GM12878 (cell line): ENCODE measurements at regions not wholly inside any gene's neighbourhood (a gene's known extent, or its start where the extent isn't known, plus 50 kb on each side); places are given as distances from the start of the nearest gene placed in this dataset.

Experiments used
- MEF2B ChIP-seq: fragments of 450-650 bp; IDR thresholded peaks from 2 replicates; pipeline ENCODE4 v1.6.1; 2018; ENCODE audit warnings: mild to moderate bottlenecking, moderate library complexity; ENCODE audit not compliant: partially characterized antibody, poor library complexity, severe bottlenecking
- NBN ChIP-seq: fragments of 450-650 bp; IDR thresholded peaks from 2 replicates; pipeline ENCODE4 v1.6.1; 2016
- SIX5 ChIP-seq: IDR thresholded peaks from 2 replicates; pipeline ENCODE4 v1.6.1; 2011; ENCODE audit warnings: mild to moderate bottlenecking, low read depth, low read length, moderate library complexity; ENCODE audit not compliant: severe bottlenecking
- SUPT20H ChIP-seq: IDR thresholded peaks from 2 replicates; pipeline ENCODE4 v1.6.1; 2011; ENCODE audit warnings: low read depth, mild to moderate bottlenecking, low read length, moderate library complexity, borderline replicate concordance; ENCODE audit not compliant: control insufficient read depth
- TF ChIP-seq, protein P1 (sequence below): fragments of 450-650 bp; IDR thresholded peaks from 2 replicates; pipeline ENCODE4 v1.6.1; 2017; ENCODE audit warnings: mild to moderate bottlenecking, moderate library complexity
- TF ChIP-seq, protein P2 (sequence below): IDR thresholded peaks from 2 replicates; pipeline ENCODE4 v1.6.1; 2012; ENCODE audit warnings: improper control_type of control experiment, low read depth, low read length; ENCODE audit not compliant: insufficient replicate concordance
- TF ChIP-seq, protein P3 (sequence below): fragments of 450-650 bp; IDR thresholded peaks from 2 replicates; pipeline ENCODE4 v1.6.1; 2017; ENCODE audit warnings: mild to moderate bottlenecking, low read depth, inconsistent platforms; ENCODE audit not compliant: poor library complexity, severe bottlenecking
- TF ChIP-seq, protein P4 (sequence below): fragments of 450-650 bp; formaldehyde crosslinking; IDR thresholded peaks from 2 replicates; pipeline ENCODE4 v1.5.0; 2022; ENCODE audit warnings: mild to moderate bottlenecking, missing genetic modification characterization
- TF ChIP-seq, protein P5 (sequence below): IDR thresholded peaks from 2 replicates; pipeline ENCODE4 v1.6.1; 2012; ENCODE audit warnings: mild to moderate bottlenecking, low read depth, low read length

DNA sequence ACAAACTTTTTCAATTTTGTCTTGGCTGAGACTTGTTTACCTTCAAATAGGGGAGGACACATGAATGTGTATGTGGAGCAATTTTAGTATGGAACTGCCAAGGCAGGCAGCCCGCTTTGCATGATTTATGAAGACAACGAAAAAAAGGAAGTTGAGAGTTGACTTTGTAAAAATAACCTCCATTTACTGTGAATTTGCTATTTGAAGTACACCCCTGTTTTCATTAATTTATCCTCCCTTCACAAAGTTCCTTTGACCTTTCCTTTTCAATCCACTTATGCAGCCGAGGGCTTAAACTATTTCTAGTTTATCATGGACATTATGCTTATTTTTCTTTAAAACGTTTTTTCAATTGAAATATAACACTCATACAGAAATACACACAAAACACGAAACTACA, 369.6 kb upstream of the CADM1 start (continued):
- TF ChIP-seq, protein P1, sequence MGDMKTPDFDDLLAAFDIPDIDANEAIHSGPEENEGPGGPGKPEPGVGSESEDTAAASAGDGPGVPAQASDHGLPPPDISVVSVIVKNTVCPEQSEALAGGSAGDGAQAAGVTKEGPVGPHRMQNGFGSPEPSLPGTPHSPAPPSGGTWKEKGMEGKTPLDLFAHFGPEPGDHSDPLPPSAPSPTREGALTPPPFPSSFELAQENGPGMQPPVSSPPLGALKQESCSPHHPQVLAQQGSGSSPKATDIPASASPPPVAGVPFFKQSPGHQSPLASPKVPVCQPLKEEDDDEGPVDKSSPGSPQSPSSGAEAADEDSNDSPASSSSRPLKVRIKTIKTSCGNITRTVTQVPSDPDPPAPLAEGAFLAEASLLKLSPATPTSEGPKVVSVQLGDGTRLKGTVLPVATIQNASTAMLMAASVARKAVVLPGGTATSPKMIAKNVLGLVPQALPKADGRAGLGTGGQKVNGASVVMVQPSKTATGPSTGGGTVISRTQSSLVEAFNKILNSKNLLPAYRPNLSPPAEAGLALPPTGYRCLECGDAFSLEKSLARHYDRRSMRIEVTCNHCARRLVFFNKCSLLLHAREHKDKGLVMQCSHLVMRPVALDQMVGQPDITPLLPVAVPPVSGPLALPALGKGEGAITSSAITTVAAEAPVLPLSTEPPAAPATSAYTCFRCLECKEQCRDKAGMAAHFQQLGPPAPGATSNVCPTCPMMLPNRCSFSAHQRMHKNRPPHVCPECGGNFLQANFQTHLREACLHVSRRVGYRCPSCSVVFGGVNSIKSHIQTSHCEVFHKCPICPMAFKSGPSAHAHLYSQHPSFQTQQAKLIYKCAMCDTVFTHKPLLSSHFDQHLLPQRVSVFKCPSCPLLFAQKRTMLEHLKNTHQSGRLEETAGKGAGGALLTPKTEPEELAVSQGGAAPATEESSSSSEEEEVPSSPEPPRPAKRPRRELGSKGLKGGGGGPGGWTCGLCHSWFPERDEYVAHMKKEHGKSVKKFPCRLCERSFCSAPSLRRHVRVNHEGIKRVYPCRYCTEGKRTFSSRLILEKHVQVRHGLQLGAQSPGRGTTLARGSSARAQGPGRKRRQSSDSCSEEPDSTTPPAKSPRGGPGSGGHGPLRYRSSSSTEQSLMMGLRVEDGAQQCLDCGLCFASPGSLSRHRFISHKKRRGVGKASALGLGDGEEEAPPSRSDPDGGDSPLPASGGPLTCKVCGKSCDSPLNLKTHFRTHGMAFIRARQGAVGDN: 0 out of 2 replicates have a peak, but pooled peaks have one; percentile 56
- TF ChIP-seq, protein P2, sequence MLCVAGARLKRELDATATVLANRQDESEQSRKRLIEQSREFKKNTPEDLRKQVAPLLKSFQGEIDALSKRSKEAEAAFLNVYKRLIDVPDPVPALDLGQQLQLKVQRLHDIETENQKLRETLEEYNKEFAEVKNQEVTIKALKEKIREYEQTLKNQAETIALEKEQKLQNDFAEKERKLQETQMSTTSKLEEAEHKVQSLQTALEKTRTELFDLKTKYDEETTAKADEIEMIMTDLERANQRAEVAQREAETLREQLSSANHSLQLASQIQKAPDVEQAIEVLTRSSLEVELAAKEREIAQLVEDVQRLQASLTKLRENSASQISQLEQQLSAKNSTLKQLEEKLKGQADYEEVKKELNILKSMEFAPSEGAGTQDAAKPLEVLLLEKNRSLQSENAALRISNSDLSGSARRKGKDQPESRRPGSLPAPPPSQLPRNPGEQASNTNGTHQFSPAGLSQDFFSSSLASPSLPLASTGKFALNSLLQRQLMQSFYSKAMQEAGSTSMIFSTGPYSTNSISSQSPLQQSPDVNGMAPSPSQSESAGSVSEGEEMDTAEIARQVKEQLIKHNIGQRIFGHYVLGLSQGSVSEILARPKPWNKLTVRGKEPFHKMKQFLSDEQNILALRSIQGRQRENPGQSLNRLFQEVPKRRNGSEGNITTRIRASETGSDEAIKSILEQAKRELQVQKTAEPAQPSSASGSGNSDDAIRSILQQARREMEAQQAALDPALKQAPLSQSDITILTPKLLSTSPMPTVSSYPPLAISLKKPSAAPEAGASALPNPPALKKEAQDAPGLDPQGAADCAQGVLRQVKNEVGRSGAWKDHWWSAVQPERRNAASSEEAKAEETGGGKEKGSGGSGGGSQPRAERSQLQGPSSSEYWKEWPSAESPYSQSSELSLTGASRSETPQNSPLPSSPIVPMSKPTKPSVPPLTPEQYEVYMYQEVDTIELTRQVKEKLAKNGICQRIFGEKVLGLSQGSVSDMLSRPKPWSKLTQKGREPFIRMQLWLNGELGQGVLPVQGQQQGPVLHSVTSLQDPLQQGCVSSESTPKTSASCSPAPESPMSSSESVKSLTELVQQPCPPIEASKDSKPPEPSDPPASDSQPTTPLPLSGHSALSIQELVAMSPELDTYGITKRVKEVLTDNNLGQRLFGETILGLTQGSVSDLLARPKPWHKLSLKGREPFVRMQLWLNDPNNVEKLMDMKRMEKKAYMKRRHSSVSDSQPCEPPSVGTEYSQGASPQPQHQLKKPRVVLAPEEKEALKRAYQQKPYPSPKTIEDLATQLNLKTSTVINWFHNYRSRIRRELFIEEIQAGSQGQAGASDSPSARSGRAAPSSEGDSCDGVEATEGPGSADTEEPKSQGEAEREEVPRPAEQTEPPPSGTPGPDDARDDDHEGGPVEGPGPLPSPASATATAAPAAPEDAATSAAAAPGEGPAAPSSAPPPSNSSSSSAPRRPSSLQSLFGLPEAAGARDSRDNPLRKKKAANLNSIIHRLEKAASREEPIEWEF: no peak
- TF ChIP-seq SUPT20H (no peak), MEF2B (peak; percentile 43), NBN (0 out of 2 replicates have a peak, but pooled peaks have one; percentile 26), SIX5 (no peak)
- TF ChIP-seq, protein P3, sequence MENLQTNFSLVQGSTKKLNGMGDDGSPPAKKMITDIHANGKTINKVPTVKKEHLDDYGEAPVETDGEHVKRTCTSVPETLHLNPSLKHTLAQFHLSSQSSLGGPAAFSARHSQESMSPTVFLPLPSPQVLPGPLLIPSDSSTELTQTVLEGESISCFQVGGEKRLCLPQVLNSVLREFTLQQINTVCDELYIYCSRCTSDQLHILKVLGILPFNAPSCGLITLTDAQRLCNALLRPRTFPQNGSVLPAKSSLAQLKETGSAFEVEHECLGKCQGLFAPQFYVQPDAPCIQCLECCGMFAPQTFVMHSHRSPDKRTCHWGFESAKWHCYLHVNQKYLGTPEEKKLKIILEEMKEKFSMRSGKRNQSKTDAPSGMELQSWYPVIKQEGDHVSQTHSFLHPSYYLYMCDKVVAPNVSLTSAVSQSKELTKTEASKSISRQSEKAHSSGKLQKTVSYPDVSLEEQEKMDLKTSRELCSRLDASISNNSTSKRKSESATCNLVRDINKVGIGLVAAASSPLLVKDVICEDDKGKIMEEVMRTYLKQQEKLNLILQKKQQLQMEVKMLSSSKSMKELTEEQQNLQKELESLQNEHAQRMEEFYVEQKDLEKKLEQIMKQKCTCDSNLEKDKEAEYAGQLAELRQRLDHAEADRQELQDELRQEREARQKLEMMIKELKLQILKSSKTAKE: peak; percentile 44
- TF ChIP-seq, protein P4, sequence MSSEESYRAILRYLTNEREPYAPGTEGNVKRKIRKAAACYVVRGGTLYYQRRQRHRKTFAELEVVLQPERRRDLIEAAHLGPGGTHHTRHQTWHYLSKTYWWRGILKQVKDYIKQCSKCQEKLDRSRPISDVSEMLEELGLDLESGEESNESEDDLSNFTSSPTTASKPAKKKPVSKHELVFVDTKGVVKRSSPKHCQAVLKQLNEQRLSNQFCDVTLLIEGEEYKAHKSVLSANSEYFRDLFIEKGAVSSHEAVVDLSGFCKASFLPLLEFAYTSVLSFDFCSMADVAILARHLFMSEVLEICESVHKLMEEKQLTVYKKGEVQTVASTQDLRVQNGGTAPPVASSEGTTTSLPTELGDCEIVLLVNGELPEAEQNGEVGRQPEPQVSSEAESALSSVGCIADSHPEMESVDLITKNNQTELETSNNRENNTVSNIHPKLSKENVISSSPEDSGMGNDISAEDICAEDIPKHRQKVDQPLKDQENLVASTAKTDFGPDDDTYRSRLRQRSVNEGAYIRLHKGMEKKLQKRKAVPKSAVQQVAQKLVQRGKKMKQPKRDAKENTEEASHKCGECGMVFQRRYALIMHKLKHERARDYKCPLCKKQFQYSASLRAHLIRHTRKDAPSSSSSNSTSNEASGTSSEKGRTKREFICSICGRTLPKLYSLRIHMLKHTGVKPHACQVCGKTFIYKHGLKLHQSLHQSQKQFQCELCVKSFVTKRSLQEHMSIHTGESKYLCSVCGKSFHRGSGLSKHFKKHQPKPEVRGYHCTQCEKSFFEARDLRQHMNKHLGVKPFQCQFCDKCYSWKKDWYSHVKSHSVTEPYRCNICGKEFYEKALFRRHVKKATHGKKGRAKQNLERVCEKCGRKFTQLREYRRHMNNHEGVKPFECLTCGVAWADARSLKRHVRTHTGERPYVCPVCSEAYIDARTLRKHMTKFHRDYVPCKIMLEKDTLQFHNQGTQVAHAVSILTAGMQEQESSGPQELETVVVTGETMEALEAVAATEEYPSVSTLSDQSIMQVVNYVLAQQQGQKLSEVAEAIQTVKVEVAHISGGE (CRISPR knock-in tag): no peak
- TF ChIP-seq, protein P5, sequence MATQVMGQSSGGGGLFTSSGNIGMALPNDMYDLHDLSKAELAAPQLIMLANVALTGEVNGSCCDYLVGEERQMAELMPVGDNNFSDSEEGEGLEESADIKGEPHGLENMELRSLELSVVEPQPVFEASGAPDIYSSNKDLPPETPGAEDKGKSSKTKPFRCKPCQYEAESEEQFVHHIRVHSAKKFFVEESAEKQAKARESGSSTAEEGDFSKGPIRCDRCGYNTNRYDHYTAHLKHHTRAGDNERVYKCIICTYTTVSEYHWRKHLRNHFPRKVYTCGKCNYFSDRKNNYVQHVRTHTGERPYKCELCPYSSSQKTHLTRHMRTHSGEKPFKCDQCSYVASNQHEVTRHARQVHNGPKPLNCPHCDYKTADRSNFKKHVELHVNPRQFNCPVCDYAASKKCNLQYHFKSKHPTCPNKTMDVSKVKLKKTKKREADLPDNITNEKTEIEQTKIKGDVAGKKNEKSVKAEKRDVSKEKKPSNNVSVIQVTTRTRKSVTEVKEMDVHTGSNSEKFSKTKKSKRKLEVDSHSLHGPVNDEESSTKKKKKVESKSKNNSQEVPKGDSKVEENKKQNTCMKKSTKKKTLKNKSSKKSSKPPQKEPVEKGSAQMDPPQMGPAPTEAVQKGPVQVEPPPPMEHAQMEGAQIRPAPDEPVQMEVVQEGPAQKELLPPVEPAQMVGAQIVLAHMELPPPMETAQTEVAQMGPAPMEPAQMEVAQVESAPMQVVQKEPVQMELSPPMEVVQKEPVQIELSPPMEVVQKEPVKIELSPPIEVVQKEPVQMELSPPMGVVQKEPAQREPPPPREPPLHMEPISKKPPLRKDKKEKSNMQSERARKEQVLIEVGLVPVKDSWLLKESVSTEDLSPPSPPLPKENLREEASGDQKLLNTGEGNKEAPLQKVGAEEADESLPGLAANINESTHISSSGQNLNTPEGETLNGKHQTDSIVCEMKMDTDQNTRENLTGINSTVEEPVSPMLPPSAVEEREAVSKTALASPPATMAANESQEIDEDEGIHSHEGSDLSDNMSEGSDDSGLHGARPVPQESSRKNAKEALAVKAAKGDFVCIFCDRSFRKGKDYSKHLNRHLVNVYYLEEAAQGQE: no peak
